IMR-90 (cell line): ENCODE measurements at regions not wholly inside any gene's neighbourhood (a gene's known extent, or its start where the extent isn't known, plus 50 kb on each side); places are given as distances from the start of the nearest gene placed in this dataset.
"Not testable (repeated sequence)": the region's sequence is repeated elsewhere in the genome, so short reads cannot be mapped to it uniquely, and the experiment has no call there.

Experiments used
- ATAC-seq: fragments of 200-7000 bp; cut with Tn5 transposase; 2 replicates; pipeline ENCODE4 v1.9.1; 2020; ENCODE audit warnings: low read depth, mild to moderate bottlenecking, moderate library complexity
- BruUV-seq: library from RNA; stranded (reverse); fragments of 400-500 nt; replicated peaks from 2 replicates; lab custom pipeline; 2021; lab: Mats Ljungman, UMichigan
- CTCF ChIA-PET: fragments of 300-600 bp; formaldehyde crosslinking; extraction: SDS; loops from one replicate; lab custom pipeline; 2021; ENCODE audit warnings: antibody characterized with exemption; lab: Yijun Ruan, JAX
- POLR2A ChIA-PET: fragments of 300-600 bp; sonication (Branson Sonifier 250); formaldehyde crosslinking; loops from one replicate; lab custom pipeline; 2022; ENCODE audit warnings: antibody characterized with exemption; ENCODE audit not compliant: unreplicated experiment; lab: Charles Lee
- DNase-seq: peaks from one replicate; pipeline ENCODE4 v3.0.0; 2013
- H2AFZ ChIP-seq: replicated peaks from 2 replicates; pipeline ENCODE3; 2013; ENCODE audit warnings: low read length, mild to moderate bottlenecking; ENCODE audit not compliant: poor library complexity
- H2AK5ac ChIP-seq: 2 replicates; pipeline ENCODE4 v1.6.1; 2013; ENCODE audit warnings: low read depth, low read length, inconsistent platforms
- H2AK9ac ChIP-seq: replicated peaks from 2 replicates; pipeline ENCODE3; 2013; ENCODE audit warnings: mild to moderate bottlenecking, low read depth, low read length, moderate library complexity; ENCODE audit not compliant: poor library complexity
- H2BK120ac ChIP-seq: 2 replicates; pipeline ENCODE4 v1.6.1; 2013; ENCODE audit warnings: low read depth, low read length, inconsistent platforms
- H2BK15ac ChIP-seq: 3 replicates; pipeline ENCODE4 v1.6.1; 2013; ENCODE audit warnings: low read depth, low read length, inconsistent platforms
- H2BK20ac ChIP-seq: 2 replicates; pipeline ENCODE4 v1.6.1; 2013; ENCODE audit warnings: low read depth, mild to moderate bottlenecking, inconsistent platforms, low read length, moderate library complexity
- H2BK5ac ChIP-seq: 2 replicates; pipeline ENCODE4 v1.6.1; 2013; ENCODE audit warnings: mild to moderate bottlenecking, low read depth, low read length, inconsistent platforms; ENCODE audit not compliant: poor library complexity, severe bottlenecking
- H3K14ac ChIP-seq: replicated peaks from 2 replicates; pipeline ENCODE4 v1.6.1; 2013; ENCODE audit warnings: low read depth, low read length, inconsistent platforms
- H3K18ac ChIP-seq: 2 replicates; pipeline ENCODE4 v1.6.1; 2013; ENCODE audit warnings: low read depth, low read length, control low read depth
- H3K23ac ChIP-seq: 2 replicates; pipeline ENCODE4 v1.6.1; 2013; ENCODE audit warnings: low read depth, low read length, inconsistent platforms
- H3K27ac ChIP-seq: 2 replicates; pipeline ENCODE4 v1.5.1; 2013; ENCODE audit warnings: mild to moderate bottlenecking, control low read depth, low read length; ENCODE audit not compliant: insufficient read depth
- H3K27me3 ChIP-seq: 2 replicates; pipeline ENCODE4 v1.6.1; 2013; ENCODE audit warnings: low read length; ENCODE audit not compliant: control insufficient read depth, insufficient read depth
- H3K36me3 ChIP-seq: 2 replicates; pipeline ENCODE4 v1.6.1; 2013; ENCODE audit warnings: low read length, mixed read lengths; ENCODE audit not compliant: control insufficient read depth, insufficient read depth
- H3K4ac ChIP-seq: 2 replicates; pipeline ENCODE4 v1.6.1; 2013; ENCODE audit warnings: low read depth, low read length, inconsistent platforms
- H3K4me1 ChIP-seq: 2 replicates; pipeline ENCODE4 v1.6.1; 2013; ENCODE audit warnings: low read length, mixed read lengths; ENCODE audit not compliant: control insufficient read depth, insufficient read depth
- H3K4me2 ChIP-seq: 2 replicates; pipeline ENCODE4 v1.6.1; 2013; ENCODE audit warnings: low read depth, mild to moderate bottlenecking, control low read depth, low read length, moderate library complexity
- H3K4me3 ChIP-seq: 2 replicates; pipeline ENCODE4 v1.5.1; 2013; ENCODE audit warnings: low read depth, mild to moderate bottlenecking, control low read depth, low read length, moderate library complexity; ENCODE audit not compliant: insufficient read depth
- H3K56ac ChIP-seq: 2 replicates; pipeline ENCODE4 v1.6.1; 2013; ENCODE audit warnings: low read length, inconsistent platforms; ENCODE audit not compliant: insufficient read depth; ENCODE audit errors: extremely low read depth
- H3K79me1 ChIP-seq, 2 experiments: 2 replicates each; pipeline ENCODE4 v1.6.1; 2013; ENCODE audit warnings: low read length in 2 of 2, inconsistent platforms in 1 of 2, low read depth in 1 of 2
- H3K9ac ChIP-seq: 2 replicates; pipeline ENCODE4 v1.6.1; 2013; ENCODE audit warnings: low read depth, low read length, control low read depth
- H3K9me1 ChIP-seq: 2 replicates; pipeline ENCODE4 v1.6.1; 2013; ENCODE audit warnings: low read length, inconsistent platforms; ENCODE audit not compliant: insufficient read depth
- H3K9me3 ChIP-seq: 2 replicates; pipeline ENCODE4 v1.6.1; 2013; ENCODE audit warnings: low read length; ENCODE audit not compliant: control insufficient read depth, insufficient read depth
- H4K20me1 ChIP-seq: 2 replicates; pipeline ENCODE4 v1.6.1; 2013; ENCODE audit warnings: low read length, inconsistent platforms; ENCODE audit not compliant: insufficient read depth
- H4K5ac ChIP-seq: 2 replicates; pipeline ENCODE4 v1.6.1; 2013; ENCODE audit warnings: mild to moderate bottlenecking, low read depth, low read length, control low read depth
- H4K8ac ChIP-seq, 2 experiments: 2 replicates each; pipeline ENCODE4 v1.6.1; 2013; ENCODE audit warnings: low read depth in 2 of 2, low read length in 2 of 2, control low read depth in 1 of 2, inconsistent platforms in 1 of 2
- H4K91ac ChIP-seq: 2 replicates; pipeline ENCODE4 v1.6.1; 2013; ENCODE audit warnings: low read depth, low read length, inconsistent platforms; ENCODE audit not compliant: insufficient read depth
- BHLHE40 ChIP-seq: fragments of 150-350 bp; IDR thresholded peaks from 2 replicates; pipeline ENCODE4 v1.6.1; 2016; ENCODE audit warnings: mild to moderate bottlenecking, low read depth, low read length
- RCOR1 ChIP-seq: IDR thresholded peaks from 2 replicates; pipeline ENCODE4 v1.6.1; 2012; ENCODE audit warnings: mild to moderate bottlenecking, low read length, improper control_type of control experiment; ENCODE audit not compliant: insufficient replicate concordance
- WGBS, 2 experiments: methylation state at CpG; one replicate each; pipeline versions ENCODE4 v1.1.5 to v1.1.7; 2013; ENCODE audit warnings: missing lambda C conversion rate in 2 of 2; ENCODE audit not compliant: insufficient read length in 1 of 2; ENCODE audit errors: extremely low coverage in 2 of 2; 5-methylcytosine and 5-hydroxymethylcytosine counted together
- dilution Hi-C: fragments of 300-500 bp; cut with HindIII; formaldehyde crosslinking; loops from one replicate; pipeline ENCODE4 v1.14.3; 2018; ENCODE audit warnings: low sequenced_read_pairs; ENCODE audit not compliant: unreplicated experiment
- in situ Hi-C: fragments of 300-500 bp; cut with MboI; formaldehyde crosslinking; loops from 3 replicates; pipeline ENCODE4 v1.14.3; 2019; ENCODE audit warnings: low sequenced_read_pairs, inconsistent platforms, mixed read lengths
- intact Hi-C: fragments of 100-400 bp; cut with micrococcal nuclease; formaldehyde crosslinking; loops from 2 replicates; pipeline ENCODE4 v1.10.0; 2022

DNA sequence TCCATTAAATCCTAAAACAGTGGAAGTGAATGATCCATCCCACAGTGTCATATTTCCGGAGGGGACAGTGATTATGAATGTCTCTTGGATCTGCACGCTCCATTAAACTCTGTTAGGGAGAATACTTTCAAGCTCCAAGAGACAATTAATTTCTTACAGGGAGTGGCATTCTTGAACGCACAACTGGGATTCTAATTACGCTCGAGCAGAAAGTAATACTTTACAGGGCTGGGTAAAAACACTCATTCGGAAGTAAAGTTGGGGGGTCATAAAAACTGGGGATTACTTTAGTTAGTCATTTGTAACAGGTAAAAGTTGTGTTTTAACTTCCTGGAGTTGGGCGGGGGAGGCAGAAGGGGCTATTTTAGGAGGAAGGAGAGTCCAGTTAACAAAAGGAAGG is 151.8 kb downstream of the ZFP64 start:
- H3K79me1 ChIP-seq: no peaks in the 10 kb centered on the region; a peak in 1 of 4 replicates
- POLR2A ChIA-PET: no interaction called here
- intact Hi-C loops: no loop called here
- H2AK5ac ChIP-seq: no peak overlapping the region
- dilution Hi-C loops: no loop called here
- no peak overlapping the region for H3K27ac ChIP-seq
- ATAC-seq: no peak
- H3K23ac ChIP-seq: no peak overlapping the region
- 100% methylated on average over 1 of the region's 7 CpGs; no CpG with 5 or more reads in 1 of the 2 experiments for WGBS, 2 experiments
- CTCF ChIA-PET: interaction anchor here (0.6 kb wide), 1 partner anchor 89 kb away, joined by 3 read pairs; no protein-coding TSS in a partner anchor
- H3K36me3 ChIP-seq: no peaks in the 10 kb centered on the region
- H3K4ac ChIP-seq: no peak overlapping the region
- H4K91ac ChIP-seq: no peak overlapping the region
- H2BK120ac ChIP-seq: no peak overlapping the region
- H3K9me3 ChIP-seq: no peaks in the 10 kb centered on the region
- H3K56ac ChIP-seq: no peak overlapping the region
- no peaks in the 10 kb centered on the region for H3K4me1 ChIP-seq
- no peak overlapping the region for H2AK9ac ChIP-seq
- in situ Hi-C loops: no loop called here
- no peak overlapping the region for H4K5ac ChIP-seq
- TF ChIP-seq BHLHE40 (no peak), RCOR1 (no peak)
- no peak overlapping the region for H3K14ac ChIP-seq
- no peaks in the 10 kb centered on the region for H3K27me3 ChIP-seq
- H3K9ac ChIP-seq: no peak overlapping the region
- H3K9me1 ChIP-seq: peaks cover 2% of the 10 kb centered on the region; the same call in 1 of the 2 replicates
- no peak overlapping the region for H2AFZ ChIP-seq
- DNase-seq: no peak
- H4K8ac ChIP-seq: no peak overlapping the region
- no peak overlapping the region for H3K4me3 ChIP-seq
- no peak overlapping the region for H2BK15ac ChIP-seq
- H2BK20ac ChIP-seq: no peak overlapping the region
- H4K20me1 ChIP-seq: no peaks in the 10 kb centered on the region
- no peak overlapping the region for H3K4me2 ChIP-seq
- no peak overlapping the region for H2BK5ac ChIP-seq
- no peak overlapping the region for H3K18ac ChIP-seq
- BruUV-seq: no TSS peak

DNA sequence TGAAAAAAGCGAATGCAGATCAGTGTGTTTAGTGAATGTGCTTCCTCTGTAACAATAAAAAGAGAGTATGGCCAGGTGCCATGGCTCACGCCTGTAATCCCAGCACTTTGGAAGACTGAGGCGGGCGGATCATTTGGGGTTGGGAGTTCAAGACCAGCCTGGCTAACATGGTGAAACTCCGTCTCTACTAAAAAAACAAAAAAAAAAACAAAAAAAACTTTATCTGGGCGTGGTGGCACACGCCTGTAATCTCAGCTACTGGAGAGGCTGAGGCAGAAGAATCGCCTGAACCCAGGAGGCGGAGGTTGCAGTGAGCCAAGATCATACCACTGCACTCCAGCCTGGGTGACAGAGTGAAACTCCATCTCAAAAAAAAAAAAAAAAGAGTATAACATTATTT is 152.9 kb downstream of the ZFP64 start:
- BruUV-seq, H2AK5ac ChIP-seq, H4K20me1 ChIP-seq, H2AFZ ChIP-seq, H3K4me3 ChIP-seq, ATAC-seq, H3K23ac ChIP-seq, in situ Hi-C loops, H3K79me1 ChIP-seq, H2BK15ac ChIP-seq, H4K91ac ChIP-seq, H3K56ac ChIP-seq, H2BK5ac ChIP-seq, H3K4me2 ChIP-seq, CTCF ChIA-PET, H3K14ac ChIP-seq, H3K9ac ChIP-seq, H3K27me3 ChIP-seq, DNase-seq, H3K36me3 ChIP-seq, H4K8ac ChIP-seq, H3K18ac ChIP-seq, H2BK20ac ChIP-seq, H2BK120ac ChIP-seq, H3K4ac ChIP-seq, H3K4me1 ChIP-seq, intact Hi-C loops, POLR2A ChIA-PET, H3K9me1 ChIP-seq, H3K9me3 ChIP-seq, H3K27ac ChIP-seq, H2AK9ac ChIP-seq, H4K5ac ChIP-seq, dilution Hi-C loops: not testable (repeated sequence)
- WGBS, 2 experiments: no CpG with 5 or more reads among the region's 9 CpGs
